Gastrocnemius medialis (tissue), 4 donors: ENCODE measurements at regions not wholly inside any gene's neighbourhood (a gene's known extent, or its start where the extent isn't known, plus 50 kb on each side); places are given as distances from the start of the nearest gene placed in this dataset.

Source experiments
- ATAC-seq, 2 donors: fragments of 150-250 bp; one replicate each; pipeline ENCODE4 v1.9.1; 2016
- DNase-seq, 2 donors: peaks; one replicate each; pipeline ENCODE4 v3.0.0-alpha.2; 2019
- H3K27ac ChIP-seq, 4 donors: fragments of 200-600 bp; sonication (generic); 1 replicate in 1 of 4; 2 replicates in 3 of 4; pipeline ENCODE4 v1.5.1; 2016 to 2018; ENCODE audit warnings: mild to moderate bottlenecking in 2 of 4, moderate library complexity in 1 of 4
- H3K27me3 ChIP-seq, 3 donors: fragments of 200-600 bp; sonication (generic) in 2 of 3; 1 replicate in 1 of 3; 2 replicates in 2 of 3; pipeline versions ENCODE4 v1.5.1 to v1.6.0; 2016 to 2019; ENCODE audit warnings: mild to moderate bottlenecking in 1 of 3, moderate library complexity in 1 of 3
- H3K36me3 ChIP-seq, 2 donors: fragments of 200-600 bp; sonication (generic) in 1 of 2; one replicate each; pipeline ENCODE4 v1.5.1; 2017 to 2018
- H3K4me1 ChIP-seq, 2 donors: fragments of 200-600 bp; sonication (generic) in 1 of 2; one replicate each; pipeline ENCODE4 v1.5.1; 2016 to 2017; ENCODE audit warnings: mild to moderate bottlenecking in 2 of 2
- H3K4me3 ChIP-seq, 4 donors: fragments of 200-600 bp; sonication (generic) in 3 of 4; 1 replicate in 1 of 4; 2 replicates in 3 of 4; pipeline ENCODE4 v1.5.1; 2016 to 2019; ENCODE audit warnings: mild to moderate bottlenecking in 2 of 4
- H3K9me3 ChIP-seq, 3 donors: fragments of 200-600 bp; sonication (generic) in 2 of 3; 1 replicate in 1 of 3; 2 replicates in 2 of 3; pipeline ENCODE4 v1.5.1; 2016 to 2019
- CTCF ChIP-seq, 5 experiments: fragments of 450-650 bp in 3 of 5; fragments of 200-600 bp in 2 of 5; sonication (generic) in 2 of 5; IDR thresholded peaks in 4 of 5; conservative IDR thresholded peaks in 1 of 5; 1 replicate in 4 of 5; 2 replicates in 1 of 5; pipeline ENCODE4 v1.5.1; 2016 to 2019; ENCODE audit warnings: antibody characterized with exemption in 5 of 5, mild to moderate bottlenecking in 3 of 5, moderate library complexity in 3 of 5
- POLR2A ChIP-seq, 2 donors: fragments of 450-650 bp; IDR thresholded peaks; one replicate each; pipeline ENCODE4 v1.6.1; 2017; ENCODE audit warnings: antibody characterized with exemption in 2 of 2, mild to moderate bottlenecking in 2 of 2, moderate library complexity in 2 of 2
- in situ Hi-C, 4 donors: fragments of 200-750 bp; cut with MboI; loops; one replicate each; pipeline versions ENCODE4 v1.15.0 to v1.8.0; 2017; ENCODE audit warnings: low sequenced_read_pairs in 4 of 4
- intact Hi-C: fragments of 100-400 bp; cut with DNase I; formaldehyde crosslinking; loops from one replicate; pipeline ENCODE4 v1.15.1; 2023; ENCODE audit warnings: low total_unique reads

GRCh38 chr19:32020538-32020937, 324.9 kb upstream of the ZNF507 start:
- Histone ChIP-seq H3K4me3 (no peak overlapping the region), H3K9me3 (no peaks in the 10 kb centered on the region), H3K36me3 (no peaks in the 10 kb centered on the region), H3K4me1 (no peaks in the 10 kb centered on the region), H3K27me3 (no peaks in the 10 kb centered on the region), H3K27ac (no peak overlapping the region)
- ATAC-seq (no peak), DNase-seq (no peak)
- in situ Hi-C loops (no loop called here), intact Hi-C loops (no loop called here)
- TF ChIP-seq POLR2A (IDR thresholded peaks at IDR 0.05) (no peak), CTCF (IDR thresholded peaks at IDR 0.05 in 4 of 5, conservative IDR thresholded peaks at IDR 0.05 in 1 of 5) (no peak)

DNA sequence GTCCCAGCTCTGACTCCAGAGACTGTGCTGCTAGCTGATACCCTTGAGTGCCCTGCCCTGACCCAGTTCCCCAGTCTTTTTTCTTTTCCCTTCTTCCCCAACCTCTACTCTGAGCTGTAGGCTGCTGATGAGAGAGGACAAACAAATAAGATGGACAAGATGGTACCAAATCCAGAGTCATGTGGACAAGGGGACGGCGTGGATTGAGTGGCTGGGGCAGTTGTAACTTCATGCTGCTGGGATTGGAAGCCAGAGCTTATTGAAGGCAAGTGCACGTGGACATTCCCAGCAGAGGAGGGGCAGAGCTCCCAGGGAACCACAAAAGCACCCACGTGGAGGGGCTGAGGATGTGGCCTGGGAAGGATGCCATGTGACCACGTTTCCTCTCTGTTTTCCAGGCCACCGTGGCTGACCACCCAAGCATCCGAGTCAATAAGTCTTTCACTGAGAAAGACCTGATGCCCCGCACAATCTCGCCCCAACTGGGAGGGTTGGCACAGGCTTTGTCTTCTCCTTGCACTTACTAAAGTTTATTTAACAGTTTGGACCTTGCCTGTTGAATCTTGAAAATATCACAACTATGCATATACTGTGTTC, 323.3 kb upstream of the ZNF507 start:
- in situ Hi-C loops (no loop called here), intact Hi-C loops (no loop called here)
- no peaks in the 10 kb centered on the region for H3K9me3 ChIP-seq
- ATAC-seq: no peak
- H3K36me3 ChIP-seq: no peaks in the 10 kb centered on the region
- TF ChIP-seq CTCF (IDR thresholded peaks at IDR 0.05 in 4 of 5, conservative IDR thresholded peaks at IDR 0.05 in 1 of 5) (no peak), POLR2A (IDR thresholded peaks at IDR 0.05) (no peak)
- no peak for DNase-seq
- H3K4me1 ChIP-seq: no peaks in the 10 kb centered on the region
- H3K27ac ChIP-seq: no peak overlapping the region
- H3K4me3 ChIP-seq: no peak overlapping the region
- no peaks in the 10 kb centered on the region for H3K27me3 ChIP-seq

DNA sequence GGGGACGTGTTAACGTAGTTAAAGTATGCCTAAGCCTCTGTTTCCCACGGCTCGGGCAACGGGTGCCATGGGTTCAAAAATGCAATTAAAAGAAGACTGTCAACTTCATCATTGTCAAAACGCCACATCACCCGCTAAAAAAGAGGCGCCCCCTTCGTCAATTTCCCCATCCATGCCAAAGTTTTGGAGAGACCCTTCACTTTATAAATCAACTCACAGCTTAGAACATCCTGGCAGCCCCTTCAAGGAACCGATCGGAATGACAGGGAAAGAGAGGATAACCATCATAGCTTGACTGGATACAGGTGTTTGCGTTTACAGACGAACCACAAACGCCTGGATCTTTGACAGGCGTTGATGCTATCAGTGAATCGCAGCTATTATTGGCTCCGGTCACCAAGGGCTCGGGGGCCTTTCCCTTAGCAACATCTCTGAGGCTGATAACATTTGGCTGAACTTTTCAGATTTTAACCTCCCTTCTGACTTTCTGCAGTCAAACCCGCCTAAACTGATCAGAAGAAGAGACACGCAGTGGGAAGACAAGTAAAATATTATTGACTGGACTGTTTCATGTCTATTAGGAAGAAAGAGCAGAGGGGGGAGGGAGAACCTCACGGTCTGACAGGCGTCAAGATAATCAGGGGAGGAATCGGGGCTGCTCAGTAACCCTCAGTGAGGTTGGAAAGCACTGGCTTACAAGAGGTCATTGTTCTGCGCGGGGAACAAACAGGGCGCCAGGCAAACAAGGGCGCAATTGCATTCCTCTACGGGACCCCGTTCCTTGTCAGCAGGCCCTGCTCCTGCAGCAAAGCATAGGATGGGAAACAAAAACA, 322.5 kb upstream of the ZNF507 start:
- no peak overlapping the region for H3K4me3 ChIP-seq
- intact Hi-C loops (no loop called here), in situ Hi-C loops (no loop called here)
- H3K27me3 ChIP-seq: no peaks in the 10 kb centered on the region
- H3K36me3 ChIP-seq: no peaks in the 10 kb centered on the region
- H3K9me3 ChIP-seq: no peaks in the 10 kb centered on the region
- no peak for DNase-seq
- TF ChIP-seq POLR2A (IDR thresholded peaks at IDR 0.05): no peak
- H3K27ac ChIP-seq: no peak overlapping the region
- ATAC-seq: no peak
- no peaks in the 10 kb centered on the region for H3K4me1 ChIP-seq

DNA sequence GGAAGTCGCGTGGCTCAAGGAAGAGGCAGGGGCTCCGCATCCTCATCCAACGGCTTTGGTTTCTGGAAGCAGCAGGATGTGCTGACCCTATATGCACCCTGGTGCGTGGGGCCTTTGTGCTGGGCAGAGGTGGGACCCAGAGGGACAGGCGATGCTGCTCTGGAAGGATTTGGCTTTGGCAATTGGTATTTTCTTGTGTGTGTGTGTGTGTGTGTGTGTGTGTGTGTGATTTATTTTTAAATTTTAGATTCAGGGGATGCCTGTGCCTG, 321.9 kb upstream of the ZNF507 start:
- H3K4me1 ChIP-seq: no peaks in the 10 kb centered on the region
- ATAC-seq: no peak
- in situ Hi-C loops (no loop called here), intact Hi-C loops (no loop called here)
- no peaks in the 10 kb centered on the region for H3K9me3 ChIP-seq
- H3K27me3 ChIP-seq: no peaks in the 10 kb centered on the region
- no peak overlapping the region for H3K4me3 ChIP-seq
- no peaks in the 10 kb centered on the region for H3K36me3 ChIP-seq
- no peak for DNase-seq
- H3K27ac ChIP-seq: no peak overlapping the region
- TF ChIP-seq POLR2A (IDR thresholded peaks at IDR 0.05) (no peak), CTCF (IDR thresholded peaks at IDR 0.05 in 4 of 5, conservative IDR thresholded peaks at IDR 0.05 in 1 of 5) (no peak)

GRCh38 chr19:32029235-32029634, 316.2 kb upstream of the ZNF507 start:
- Histone ChIP-seq H3K36me3 (no peaks in the 10 kb centered on the region), H3K4me3 (no peak overlapping the region), H3K4me1 (no peaks in the 10 kb centered on the region), H3K27ac (no peak overlapping the region), H3K27me3 (no peaks in the 10 kb centered on the region), H3K9me3 (no peaks in the 10 kb centered on the region)
- DNase-seq: no peak
- TF ChIP-seq CTCF (IDR thresholded peaks at IDR 0.05 in 4 of 5, conservative IDR thresholded peaks at IDR 0.05 in 1 of 5) (no peak), POLR2A (IDR thresholded peaks at IDR 0.05) (no peak)
- intact Hi-C loops (no loop called here), in situ Hi-C loops (loop anchor here in 1 of 4 donors (25.0 kb wide), 1 partner anchor 1342 kb away; no protein-coding TSS in a partner anchor)
- ATAC-seq: no peak
